CD4-positive, alpha-beta T cell treated with Interleukin-17A for 4 hours (primary cell): ENCODE measurements at regions not wholly inside any gene's neighbourhood (a gene's known extent, or its start where the extent isn't known, plus 50 kb on each side); places are given as distances from the start of the nearest gene placed in this dataset.
"Not testable (repeated sequence)": the region's sequence is repeated elsewhere in the genome, so short reads cannot be mapped to it uniquely, and the experiment has no call there.

Experiments
- DNase-seq: peaks from one replicate; pipeline ENCODE4 v3.0.0-alpha.2; 2020; ENCODE audit warnings: mixed read lengths

DNA sequence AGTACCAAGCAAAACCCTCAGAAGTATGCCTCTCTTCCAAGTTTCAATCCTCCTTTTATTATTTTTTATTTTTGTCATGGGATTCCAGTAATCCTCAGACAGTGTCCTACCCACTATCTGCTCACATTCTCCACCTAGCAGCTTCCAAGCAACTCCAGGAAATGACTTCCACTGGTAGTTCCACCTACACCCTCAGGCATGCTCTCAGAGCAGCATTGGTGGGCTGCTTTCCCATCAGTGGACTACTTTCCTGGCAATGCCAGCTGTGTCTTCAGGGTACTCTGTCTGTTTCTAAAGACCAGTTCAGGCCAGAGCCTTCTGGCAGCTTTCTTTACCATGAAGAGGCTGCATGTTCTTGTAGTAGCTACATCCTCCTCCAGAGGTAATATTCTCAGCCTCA lies 244.0 kb downstream of the HGF start:
- no peak for DNase-seq

DNA sequence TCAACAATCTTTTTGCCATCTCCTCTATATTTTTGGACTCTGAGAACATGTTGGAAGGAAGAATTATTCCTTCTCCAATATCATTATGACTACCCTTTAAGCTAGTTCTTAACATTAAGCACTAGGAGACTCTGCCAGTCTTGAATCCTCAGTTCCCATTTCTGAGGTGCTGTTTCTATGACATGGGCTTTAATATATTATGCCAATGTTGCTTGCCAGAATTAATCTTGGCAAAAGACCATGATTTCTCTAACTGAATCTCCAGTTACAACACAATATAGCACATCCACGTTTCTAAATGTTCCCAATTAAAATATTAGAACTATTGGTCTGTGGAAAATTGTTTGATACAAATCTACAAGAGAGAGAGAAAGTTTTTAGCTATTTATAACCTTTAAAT lies 250.0 kb downstream of the HGF start:
- no peak for DNase-seq

DNA sequence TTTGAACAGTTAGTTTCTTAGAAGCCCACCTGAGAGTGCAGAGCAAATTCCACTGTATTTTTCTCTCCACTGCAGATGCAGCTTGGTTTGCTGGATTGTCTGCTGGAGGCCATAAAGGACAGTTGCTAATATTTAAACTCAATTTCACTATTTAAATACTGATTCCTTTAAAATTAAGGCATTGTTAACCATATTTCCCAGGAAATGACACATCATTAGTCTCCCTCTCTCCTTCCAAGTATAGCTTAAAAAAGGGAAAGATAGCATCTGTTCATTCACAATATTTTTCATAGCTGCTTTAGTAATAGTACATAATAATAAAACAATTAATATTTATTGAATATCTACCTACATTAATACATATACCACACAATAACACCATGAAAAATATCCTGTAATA lies 252.9 kb downstream of the HGF start:
- DNase-seq = no peak

DNA sequence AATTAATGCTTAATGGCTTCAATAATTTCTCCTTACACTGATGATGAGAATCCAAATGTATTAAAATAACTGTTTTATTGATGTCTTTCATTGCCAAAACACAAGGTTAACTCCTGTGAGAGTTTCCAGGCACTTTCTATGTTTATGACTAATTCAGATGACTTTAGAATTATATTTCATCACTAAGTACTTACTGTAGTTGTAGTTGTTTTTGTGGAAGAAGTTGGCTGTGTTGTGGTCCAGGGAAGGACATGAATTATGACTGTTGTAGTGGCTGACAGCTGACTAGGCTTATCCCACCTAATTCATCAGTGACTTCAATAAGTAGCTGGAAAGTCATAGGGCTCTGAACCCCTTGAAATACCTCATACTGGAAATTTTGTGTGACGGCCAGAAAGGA lies 254.8 kb downstream of the HGF start:
- no peak for DNase-seq

DNA sequence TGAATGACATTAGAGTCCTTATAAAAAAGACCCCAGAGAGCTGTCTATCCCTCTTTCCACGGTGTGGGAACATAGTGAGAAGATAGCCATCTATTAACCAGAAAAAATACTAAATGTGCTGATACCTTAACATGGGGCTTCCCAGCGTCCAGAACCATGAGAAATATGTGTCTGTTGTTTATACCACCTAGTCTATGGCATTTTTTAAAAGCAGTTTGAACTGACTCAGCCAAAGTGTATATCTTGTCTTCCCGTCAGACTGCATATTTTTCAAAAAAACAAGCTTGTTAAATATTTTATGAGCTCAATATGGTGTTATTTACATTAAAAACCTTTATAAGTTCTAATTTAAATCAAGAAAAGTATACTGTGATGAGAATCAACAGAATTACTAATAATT lies 255.3 kb downstream of the HGF start:
- no peak for DNase-seq

DNA sequence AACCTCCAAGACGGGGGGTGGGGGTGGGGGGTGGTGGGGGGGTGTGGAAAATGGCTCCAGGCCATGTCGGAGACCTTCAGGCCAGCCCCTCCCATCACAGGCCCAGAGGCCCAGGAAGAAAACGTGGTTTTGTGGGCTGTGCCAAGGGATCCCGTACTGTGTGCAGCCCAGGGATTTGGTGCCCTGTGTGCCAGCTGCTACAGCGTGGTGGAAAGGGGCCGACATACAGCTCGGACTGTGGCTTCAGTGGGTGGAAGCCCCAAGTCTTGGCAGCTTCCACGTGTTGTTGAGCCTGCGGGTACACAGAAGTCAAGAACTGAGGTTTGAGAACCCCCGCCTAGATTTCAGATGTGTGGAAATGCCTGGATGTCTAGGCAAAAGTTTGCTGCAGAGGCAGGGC lies 259.7 kb downstream of the HGF start:
- no peak for DNase-seq

DNA sequence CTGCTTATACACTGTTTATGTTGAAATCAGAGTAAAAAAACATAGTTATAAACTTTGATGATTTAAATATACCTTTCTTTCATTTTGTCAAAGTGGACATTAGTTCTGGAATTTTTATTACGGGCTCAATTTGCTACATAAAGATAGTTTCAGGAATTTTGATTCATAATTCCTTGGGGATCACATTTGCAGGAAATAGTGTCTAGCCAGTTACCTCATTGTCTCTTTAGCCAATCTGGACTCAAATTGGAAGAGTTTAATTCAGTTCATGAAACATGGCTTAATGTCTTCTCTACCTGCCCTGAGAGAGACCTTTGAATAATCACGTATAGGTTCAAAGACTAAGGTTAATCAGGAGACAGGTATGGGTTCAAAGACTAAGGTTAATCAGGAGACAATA lies 262.6 kb downstream of the HGF start:
- no peak for DNase-seq

DNA sequence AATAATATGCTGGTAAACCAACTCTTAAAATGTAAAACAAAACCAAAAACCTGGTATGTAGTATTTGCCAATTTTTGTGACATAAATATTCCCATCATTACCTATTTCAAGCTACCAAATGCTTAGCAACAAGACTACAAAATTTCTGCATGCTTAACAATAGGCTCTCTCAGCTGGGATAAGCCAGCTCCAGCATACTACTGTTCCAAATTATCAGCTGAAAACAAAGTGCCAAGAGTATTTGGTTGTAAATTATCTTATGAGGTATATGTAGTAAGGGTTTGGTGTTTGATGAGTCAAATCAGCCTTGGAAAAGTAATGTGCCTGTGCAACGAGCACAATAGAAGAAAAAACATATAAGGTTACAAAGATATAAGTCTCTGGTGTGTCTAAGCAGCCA lies 263.2 kb downstream of the HGF start:
- DNase-seq = no peak

DNA sequence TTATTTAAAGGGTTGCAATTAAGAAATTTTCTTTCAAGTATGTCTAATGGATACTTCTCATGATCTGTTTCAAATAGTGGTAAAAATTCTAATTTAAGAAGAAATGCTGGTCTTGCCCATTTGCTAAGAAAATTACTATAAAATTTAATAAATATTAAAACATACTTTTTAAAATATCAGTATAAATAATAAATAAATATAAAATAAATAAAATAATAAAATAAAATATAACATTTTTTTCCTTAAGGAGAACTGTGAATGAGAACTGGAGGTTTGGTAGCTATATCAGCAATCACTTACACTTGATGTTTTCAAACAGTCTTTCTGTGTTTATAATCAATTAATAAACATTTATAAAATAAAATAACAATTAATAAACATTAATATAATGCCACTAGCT lies 266.1 kb downstream of the HGF start:
- no peak for DNase-seq

DNA sequence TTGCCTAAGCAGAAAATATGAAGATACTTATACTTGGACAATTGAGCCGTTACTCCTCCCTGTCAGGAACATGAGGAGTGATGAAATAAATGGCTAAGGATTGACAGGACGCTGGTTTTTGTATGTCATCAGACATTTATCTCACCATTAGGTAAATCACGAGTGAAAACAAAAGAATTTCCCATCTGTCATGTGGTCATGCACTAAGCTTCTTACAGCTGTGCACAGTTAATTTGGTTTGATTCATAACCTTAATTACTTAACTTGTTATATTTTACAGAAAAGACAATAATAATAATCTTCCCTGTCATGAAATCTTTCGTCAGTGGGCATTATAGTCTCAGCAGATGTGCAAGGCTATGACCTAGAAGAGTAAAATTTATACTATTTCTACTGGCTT lies 266.5 kb downstream of the HGF start:
- no peak for DNase-seq

DNA sequence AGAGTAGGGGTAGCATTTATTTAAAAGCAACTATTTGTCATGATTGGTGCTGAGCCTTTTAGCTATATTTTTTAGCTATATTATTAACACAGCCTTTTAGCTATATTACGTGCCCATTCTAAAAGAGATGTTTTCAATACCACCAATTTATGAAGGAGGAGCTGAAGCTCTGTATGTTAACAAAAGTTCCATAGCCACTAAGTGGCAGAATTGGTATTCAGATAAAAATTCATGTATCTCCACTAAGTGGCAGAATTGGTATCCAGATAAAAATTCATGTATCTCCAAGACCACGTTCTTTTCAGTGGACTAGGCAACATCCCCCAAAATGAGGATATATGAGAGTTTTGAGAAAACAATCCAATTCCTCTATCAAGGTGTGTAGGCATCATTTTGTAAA lies 268.6 kb downstream of the HGF start:
- no peak for DNase-seq

DNA sequence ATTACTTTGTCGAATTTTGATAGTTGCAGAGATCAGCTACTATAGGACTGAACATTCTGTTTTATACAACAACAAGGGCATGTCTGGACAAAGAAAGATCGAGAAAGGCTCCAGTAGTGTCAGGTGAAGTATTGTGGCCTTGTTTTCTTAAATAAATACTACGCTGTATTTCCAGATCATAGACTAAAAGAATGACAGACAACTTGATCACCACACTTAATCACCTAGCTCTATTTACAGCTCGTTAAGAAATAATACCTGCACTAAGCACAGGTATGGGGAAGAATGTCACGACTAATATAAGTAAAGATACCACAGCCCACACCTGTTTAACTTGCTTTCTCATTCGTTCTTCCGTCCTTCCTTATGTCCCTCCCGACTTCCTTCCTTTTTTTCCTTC lies 269.2 kb downstream of the HGF start:
- DNase-seq = no peak

DNA sequence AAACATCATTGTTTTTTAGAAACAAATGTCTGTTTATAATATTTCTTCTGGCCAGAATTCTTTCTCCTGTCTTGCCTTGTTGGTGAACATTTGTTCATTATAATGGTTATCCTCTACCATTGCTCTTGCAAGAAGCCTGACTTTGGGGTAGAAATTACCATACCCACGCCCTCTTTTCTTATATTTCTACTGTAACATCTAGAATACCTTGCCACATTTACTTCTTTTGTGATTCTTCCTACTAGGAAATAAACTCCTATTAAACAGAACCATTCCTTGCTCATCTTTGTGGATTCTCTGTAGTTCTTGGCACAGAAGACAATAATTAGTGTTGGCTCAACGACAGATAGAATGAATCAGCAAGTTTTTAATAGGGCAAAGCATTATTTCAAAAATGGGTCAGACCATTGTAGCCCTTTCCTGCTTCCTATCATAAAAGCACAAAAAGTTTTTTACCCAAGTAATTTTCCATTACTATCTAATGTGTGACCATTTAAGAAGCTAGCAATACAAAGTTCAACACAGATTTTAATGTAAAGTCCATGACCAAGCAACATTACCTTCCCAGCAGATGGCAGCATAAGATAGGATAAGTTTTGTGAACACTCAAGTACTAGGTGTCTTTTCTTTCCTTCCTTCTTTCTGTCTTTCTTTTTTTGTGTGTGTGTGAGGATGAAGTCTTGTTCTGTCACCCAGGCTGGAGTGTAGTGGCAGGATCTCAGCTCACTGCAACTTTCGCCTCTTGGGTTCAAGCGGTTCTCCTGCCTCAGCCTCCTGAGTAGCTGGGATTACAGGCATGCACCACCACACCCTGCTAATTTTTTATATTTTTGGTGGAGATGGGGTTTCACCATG lies 270.4 kb downstream of the HGF start:
- DNase-seq = no peak

DNA sequence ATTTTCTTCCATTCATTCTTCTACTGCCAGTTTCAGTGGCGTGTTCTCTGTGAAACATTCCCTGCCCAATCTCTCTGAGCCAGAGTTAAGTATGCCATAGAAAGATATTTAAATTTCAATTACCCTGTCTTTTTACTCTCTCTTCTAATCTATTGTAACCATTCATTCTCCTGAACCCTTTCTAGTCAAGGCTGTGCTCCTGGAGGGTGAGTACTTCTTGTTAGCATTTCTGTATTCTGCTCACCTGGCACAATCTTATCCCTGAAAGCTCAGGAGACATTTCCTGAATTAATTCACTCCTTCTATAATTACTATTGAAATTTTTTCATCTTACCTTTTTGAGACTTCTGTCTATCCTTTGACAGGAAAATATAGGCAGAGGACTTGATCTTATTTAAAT lies 271.7 kb downstream of the HGF start:
- DNase-seq = no peak

DNA sequence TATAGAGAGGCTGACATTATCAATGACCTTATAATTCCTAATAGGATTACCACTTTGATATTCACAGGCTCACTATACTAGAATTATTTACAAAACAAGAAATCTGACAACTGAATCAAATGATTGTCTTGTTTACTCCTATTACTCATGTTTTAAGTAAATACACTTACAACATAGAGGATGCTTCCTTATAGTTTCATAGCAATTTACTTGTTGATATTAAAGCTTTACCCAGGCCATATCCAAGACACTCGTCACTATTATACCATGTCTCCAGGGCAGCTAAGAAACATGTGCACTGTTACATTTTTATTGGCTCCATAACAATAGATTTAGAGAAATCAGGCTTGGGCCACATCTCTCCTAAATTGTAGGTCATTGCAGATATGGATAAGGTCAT lies 276.9 kb downstream of the HGF start:
- DNase-seq = no peak

DNA sequence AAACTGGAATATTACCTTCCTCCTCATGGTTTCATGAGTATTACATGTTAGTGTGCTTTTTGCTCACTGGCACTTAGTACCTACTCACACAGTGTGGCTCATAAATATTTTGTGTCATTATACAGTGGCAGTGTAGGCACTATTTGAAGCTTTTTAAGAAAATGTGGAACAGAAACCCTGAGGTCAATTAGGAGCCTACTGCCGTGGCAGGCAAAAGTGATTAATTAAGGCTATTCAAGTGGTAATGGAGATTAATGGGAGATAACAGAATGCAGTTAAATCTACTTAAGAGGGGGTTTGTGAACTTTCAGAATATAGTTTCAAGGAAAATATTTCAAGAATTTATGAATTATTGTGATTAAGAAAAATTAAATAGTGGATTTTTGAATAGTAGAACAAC lies 277.6 kb downstream of the HGF start:
- no peak for DNase-seq

DNA sequence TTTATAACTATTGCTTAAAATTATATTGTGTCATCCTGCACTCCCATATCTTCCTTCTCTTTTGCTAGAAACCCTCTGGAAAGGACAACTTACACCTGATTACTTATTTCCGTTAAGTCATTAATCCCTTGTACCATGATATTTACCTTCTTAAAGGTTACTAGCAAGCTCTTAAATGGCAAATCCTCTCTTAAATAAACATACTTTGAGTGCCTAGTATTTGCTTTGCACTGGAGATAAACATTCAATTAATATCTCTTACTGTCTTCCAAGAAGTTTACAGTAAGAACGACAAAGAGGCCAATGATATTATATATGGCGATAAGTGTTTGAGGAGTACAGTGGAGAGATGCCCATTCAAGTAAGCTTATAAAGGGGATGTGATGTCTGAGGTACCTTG lies 278.3 kb downstream of the HGF start:
- DNase-seq = no peak

DNA sequence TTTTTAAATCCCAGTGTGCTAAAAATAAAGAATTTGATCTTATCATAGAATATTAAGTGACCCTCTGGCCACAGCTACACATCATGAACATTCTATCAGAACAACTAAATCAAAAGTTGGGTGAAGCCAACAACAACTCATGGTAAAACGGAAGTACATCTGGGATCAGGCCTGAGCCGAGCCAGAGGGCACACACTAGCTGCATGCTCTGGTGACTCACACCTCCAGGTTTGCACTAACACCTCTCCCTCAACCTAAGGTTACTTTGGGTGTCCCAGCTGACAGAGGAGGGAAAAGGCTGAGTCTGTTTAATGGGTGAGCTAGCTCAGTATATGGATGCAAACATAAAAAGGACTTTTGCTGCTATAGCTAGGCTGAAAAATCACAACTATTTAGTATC lies 281.6 kb downstream of the HGF start:
- DNase-seq = no peak

DNA sequence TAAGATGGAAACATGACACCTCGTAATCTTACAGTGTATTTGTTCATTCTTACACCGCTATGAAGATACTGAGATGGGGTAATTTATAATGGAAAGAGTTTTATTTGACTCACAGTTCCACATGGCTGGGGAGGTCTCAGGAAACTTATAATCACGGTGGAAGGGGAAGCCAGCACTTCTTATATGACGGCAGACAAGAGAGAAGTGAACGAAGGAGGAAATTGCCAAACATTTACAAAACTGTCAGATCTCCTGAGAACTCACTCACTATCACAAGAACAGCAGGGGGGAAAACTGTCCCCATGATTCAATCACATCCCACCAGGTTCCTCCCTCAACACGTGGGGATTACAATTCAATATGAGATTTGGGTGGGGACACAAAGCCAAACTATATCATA lies 282.3 kb downstream of the HGF start:
- DNase-seq = no peak

DNA sequence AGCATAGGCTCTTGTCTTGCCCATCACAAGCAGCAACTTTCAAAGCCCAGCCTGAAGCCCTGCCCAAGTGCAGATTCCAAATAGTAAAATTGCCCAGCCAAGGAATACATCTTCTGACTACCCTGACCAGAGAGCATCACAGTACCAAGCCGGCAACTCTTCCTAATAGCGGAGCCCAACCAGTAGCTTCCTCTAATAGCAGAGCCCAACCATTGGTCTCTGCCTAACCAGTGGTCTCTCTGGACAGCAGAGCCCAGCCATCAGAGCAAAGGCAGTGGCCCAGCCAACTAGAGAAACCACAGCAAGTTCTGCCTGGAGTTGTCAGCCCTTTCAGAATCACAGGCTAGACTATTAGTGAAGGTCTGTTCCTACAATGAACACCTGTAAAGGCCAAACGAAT lies 285.6 kb downstream of the HGF start:
- no peak for DNase-seq

DNA sequence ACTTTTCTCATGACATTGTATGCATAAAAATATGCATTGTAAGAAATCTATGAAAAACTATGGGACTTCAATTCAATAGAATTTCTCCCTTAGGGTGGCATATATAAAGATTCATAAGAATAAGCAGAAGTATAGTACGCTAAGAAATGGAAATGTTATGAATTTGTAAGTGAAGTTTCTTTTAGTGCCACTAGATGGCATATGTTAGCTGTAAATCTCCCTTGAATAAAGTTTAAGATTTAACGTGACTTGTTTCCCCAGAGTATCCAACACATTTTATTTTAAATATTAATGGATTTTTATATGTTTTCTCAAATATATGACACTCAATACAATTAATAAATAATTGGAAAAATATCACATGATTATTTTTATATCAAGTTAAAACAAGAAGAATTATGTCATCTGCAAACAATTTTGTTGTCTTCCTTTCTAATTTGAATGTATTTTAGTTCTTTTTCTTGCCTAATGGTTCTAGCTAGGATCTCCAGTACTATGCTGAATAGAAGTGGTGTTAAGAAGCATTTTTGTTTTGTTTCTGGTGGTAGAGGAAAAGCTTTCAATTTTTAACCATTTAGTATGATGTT lies 287.2 kb downstream of the HGF start:
- no peak for DNase-seq

DNA sequence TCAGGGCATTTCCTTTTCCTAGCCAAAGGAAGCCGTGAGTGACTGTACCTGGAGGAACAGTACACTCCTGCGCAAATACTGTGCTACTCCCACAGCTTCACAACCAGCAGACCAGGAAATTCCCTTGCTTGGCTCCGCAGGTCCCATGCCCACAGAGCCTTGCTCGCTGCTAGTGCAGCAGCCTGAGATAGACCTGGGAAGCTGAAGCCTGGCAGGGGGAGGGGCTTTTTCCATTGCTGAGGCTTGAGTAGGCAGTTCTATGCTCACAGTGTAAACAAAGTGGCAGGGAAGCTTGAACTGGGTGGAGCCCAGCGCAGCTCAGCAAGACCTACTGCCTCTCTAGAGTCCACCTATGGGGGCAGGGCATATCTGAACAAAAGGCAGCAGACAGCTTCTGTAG lies 291.2 kb downstream of the HGF start:
- DNase-seq = no peak

DNA sequence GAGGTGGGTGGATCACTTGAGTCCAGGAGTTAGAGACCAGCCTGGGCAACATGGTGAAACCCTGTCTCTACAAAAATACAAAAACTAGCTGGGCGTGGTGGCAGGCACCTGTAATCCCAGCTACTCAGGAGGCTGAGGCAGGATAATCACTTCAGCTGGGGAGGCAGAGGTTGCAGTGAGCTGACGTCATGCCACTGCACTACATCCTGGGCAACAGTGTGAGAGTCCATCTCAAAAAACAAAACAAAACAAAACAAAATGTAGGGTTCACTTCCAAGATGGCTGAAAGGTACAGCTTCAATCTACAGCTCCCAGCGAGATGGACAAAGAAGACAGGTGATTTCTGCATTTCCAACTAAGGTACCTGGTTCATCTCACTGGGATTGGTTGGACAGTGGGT lies 291.6 kb downstream of the HGF start:
- DNase-seq = not testable (repeated sequence)

DNA sequence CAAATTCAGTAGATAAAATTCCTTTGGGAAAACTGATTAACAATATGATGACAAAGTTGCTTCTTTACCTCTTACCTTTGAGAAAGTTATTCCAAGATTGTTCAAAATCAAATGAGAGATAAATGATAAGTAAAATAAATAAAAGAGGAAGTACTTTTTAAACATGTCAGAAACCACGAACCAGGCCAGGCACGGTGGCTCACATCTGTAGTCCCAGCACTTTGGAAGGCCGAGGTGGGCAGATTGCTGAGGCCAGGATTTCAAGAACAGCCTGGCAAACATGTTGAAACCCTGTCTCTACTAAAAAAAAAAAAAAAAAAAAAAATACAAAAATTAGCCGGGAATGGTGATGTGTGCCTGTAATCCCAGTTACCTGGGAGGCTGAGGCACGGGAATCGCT lies 296.6 kb downstream of the HGF start:
- no peak for DNase-seq
